HG03575 (cell line): ENCODE measurements at regions not wholly inside any gene's neighbourhood (a gene's known extent, or its start where the extent isn't known, plus 50 kb on each side); places are given as distances from the start of the nearest gene placed in this dataset.
A peak's percentile ranks its signal among the peaks of the same experiment; 100 is the strongest.

Source experiments
- ATAC-seq: cut with Tn5 transposase; IDR thresholded peaks from one replicate; pipeline ENCODE4 v1.9.1; 2021; ENCODE audit not compliant: unreplicated experiment, insufficient number of reproducible peaks, low FRiP score; ENCODE audit errors: extremely low read depth

- ATAC-seq, result no peak
Observed at GRCh38 chr10:36602374-36602773, 523.0 kb upstream of the ANKRD30A start.

GRCh38 chr10:36597756-36598320 lies 527.6 kb upstream of the ANKRD30A start:
- ATAC-seq, result no peak

GRCh38 chr10:36592964-36593363 lies 532.4 kb upstream of the ANKRD30A start:
- no peak for ATAC-seq

GRCh38 chr10:36591436-36591835 lies 534.0 kb upstream of the ANKRD30A start:
- ATAC-seq, result no peak

- no peak for ATAC-seq
Observed at GRCh38 chr10:36583690-36584089, 541.7 kb upstream of the ANKRD30A start.

- no peak for ATAC-seq
Observed at GRCh38 chr10:36581237-36581636, 544.2 kb upstream of the ANKRD30A start.

GRCh38 chr10:36578306-36578705 lies 547.1 kb upstream of the ANKRD30A start:
- no peak for ATAC-seq

- no peak for ATAC-seq
Observed at GRCh38 chr10:36577126-36577525, 548.3 kb upstream of the ANKRD30A start.

- ATAC-seq, result no peak
Observed at GRCh38 chr10:36574207-36574606, 551.2 kb upstream of the ANKRD30A start.

- no peak for ATAC-seq
Observed at GRCh38 chr10:36573246-36573645, 552.2 kb upstream of the ANKRD30A start.

- ATAC-seq, result no peak
Observed at GRCh38 chr10:36564433-36564832, 561.0 kb upstream of the ANKRD30A start.

- no peak for ATAC-seq
Observed at GRCh38 chr10:36559412-36560400, 565.7 kb upstream of the ANKRD30A start.

GRCh38 chr10:36556468-36556867 lies 568.9 kb upstream of the ANKRD30A start:
- no peak for ATAC-seq

GRCh38 chr10:36555036-36555435 lies 570.4 kb upstream of the ANKRD30A start:
- ATAC-seq, result no peak

GRCh38 chr10:36547965-36548364 lies 577.4 kb upstream of the ANKRD30A start:
- ATAC-seq, result no peak

GRCh38 chr10:36542493-36542892 lies 582.9 kb upstream of the ANKRD30A start:
- ATAC-seq, result no peak

GRCh38 chr10:36540611-36541010 lies 584.8 kb upstream of the ANKRD30A start:
- ATAC-seq, result no peak

- ATAC-seq, result no peak
Observed at GRCh38 chr10:36538953-36539586, 586.3 kb upstream of the ANKRD30A start.

GRCh38 chr10:36534471-36535002 lies 590.9 kb upstream of the ANKRD30A start:
- peak; percentile 99 for ATAC-seq

GRCh38 chr10:36533861-36534260 lies 591.5 kb upstream of the ANKRD30A start:
- ATAC-seq, result no peak
